ENCODE measurements at regions not wholly inside any gene's neighbourhood (a gene's known extent, or its start where the extent isn't known, plus 50 kb on each side); places are given as distances from the start of the nearest gene placed in this dataset.

DNA sequence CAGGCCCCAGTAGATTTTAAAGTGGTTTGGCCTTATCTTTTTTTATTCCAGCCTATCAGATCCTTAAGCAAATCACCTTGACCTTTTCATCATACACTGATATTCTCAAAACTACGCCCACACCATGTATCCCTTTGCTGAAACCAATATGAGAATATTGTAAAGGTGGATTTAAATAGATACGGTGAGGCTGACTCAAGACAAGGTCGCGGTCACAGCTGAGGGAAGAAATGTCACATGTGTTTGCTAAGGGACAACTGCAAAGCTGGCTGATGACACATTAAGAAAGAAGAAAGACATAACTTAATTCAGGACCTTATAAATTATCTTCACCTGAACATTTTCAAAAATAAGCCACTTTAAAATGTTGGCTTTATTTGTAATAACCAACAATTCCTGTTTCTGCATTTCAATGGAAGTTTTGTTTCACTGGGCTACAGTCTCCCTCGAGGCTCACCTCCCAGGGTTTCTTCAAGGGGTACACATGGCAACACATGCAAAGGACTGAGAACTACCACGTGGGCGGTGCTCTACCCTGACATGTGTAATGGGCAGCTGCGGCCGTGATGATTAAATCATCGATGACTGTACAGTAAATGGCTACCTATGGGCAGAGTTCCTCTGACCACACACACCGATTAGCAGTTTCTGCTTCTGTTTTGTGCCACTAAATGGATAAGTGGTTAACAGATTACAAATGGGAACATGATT, 189.5 kb downstream of the SIPA1L2 start:
- TF ChIP-seq, protein P1, sequence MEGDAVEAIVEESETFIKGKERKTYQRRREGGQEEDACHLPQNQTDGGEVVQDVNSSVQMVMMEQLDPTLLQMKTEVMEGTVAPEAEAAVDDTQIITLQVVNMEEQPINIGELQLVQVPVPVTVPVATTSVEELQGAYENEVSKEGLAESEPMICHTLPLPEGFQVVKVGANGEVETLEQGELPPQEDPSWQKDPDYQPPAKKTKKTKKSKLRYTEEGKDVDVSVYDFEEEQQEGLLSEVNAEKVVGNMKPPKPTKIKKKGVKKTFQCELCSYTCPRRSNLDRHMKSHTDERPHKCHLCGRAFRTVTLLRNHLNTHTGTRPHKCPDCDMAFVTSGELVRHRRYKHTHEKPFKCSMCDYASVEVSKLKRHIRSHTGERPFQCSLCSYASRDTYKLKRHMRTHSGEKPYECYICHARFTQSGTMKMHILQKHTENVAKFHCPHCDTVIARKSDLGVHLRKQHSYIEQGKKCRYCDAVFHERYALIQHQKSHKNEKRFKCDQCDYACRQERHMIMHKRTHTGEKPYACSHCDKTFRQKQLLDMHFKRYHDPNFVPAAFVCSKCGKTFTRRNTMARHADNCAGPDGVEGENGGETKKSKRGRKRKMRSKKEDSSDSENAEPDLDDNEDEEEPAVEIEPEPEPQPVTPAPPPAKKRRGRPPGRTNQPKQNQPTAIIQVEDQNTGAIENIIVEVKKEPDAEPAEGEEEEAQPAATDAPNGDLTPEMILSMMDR (conservative IDR thresholded peaks at IDR 0.05; ENCODE audit: low read depth, low read length) = no peak
- no peak for TF ChIP-seq EZH2 (IDR thresholded peaks at IDR 0.05; ENCODE audit: low read length, unreplicated experiment)

All from PC-3 (cell line).